GM18526 (cell line): ENCODE measurements at regions not wholly inside any gene's neighbourhood (a gene's known extent, or its start where the extent isn't known, plus 50 kb on each side); places are given as distances from the start of the nearest gene placed in this dataset.

Source experiments
- POLR2A ChIP-seq: IDR thresholded peaks from 3 replicates; pipeline ENCODE4 v1.6.1; 2011; ENCODE audit not compliant: insufficient read length; ENCODE audit errors: extremely low read depth

DNA sequence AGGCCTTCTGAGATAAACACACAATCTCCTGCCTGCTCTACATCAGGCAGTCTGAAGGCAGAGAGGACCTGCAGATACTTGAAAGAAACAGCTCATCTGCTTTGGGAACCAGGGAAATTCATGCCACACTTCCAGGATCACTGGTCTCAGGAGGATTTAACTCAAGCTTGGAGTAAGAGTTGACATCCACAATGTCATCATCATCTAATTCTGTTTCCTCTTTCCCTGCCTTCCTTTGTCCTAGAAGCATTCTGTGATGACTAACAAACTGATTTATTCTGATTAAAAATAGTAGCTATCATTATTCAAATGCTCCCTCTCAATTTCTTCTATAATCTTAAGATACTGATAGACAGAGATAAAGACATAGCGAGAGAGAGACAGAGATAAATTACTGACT lies 766.8 kb downstream of the BCL11A start:
- no peak for TF ChIP-seq POLR2A

DNA sequence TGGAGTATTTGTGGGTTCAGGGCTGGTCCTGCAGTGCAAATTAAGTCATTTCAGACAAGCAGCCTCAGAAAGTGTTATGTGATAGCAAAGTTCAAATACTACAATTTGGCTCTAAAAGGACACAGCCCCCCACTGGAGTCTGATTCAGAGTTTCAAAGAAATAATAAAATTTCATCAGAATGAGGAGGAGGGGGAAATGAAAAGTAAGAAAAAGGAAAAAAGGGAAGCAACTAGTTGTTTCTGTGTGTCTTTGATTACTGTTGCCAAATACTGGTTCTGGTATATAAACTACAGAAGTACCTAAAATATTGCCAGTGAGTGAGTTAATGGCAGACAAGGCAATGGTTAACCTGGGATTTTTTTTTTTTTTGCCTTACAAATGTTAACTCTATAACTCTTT lies 773.9 kb downstream of the BCL11A start:
- TF ChIP-seq POLR2A, result no peak

DNA sequence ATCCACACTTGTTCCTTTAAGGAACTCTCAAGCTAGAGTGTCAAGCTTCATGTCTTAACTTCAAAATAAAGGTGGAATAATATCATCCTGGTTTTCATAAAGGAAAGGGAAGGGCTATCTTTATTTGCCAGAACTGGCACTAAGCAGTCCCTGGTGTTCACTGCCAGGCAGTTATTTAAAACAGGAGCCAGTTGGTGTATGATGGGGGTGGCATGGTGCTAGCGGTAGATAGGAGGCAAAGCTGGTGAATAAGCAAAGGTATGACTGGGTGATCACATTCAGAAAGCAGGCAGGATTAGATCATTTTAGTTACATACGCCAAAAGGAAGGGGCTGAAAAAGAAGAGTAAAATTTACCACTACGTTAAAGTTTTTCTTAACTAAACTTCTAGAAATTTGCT lies 776.3 kb downstream of the BCL11A start:
- no peak for TF ChIP-seq POLR2A

DNA sequence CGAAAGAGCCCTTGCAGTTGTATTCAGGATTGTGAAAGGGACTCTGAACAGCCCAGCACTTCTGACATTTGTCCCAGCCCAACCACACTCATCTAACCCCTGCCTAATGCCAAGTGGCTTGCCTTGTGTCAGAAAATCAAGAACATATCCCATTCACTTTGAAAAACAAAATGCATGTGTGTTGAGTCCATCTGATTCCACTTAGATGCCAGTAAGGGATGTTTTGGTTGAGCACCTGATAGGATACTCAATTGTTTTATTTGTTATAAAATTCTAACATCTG lies 776.8 kb downstream of the BCL11A start:
- TF ChIP-seq POLR2A, result no peak

DNA sequence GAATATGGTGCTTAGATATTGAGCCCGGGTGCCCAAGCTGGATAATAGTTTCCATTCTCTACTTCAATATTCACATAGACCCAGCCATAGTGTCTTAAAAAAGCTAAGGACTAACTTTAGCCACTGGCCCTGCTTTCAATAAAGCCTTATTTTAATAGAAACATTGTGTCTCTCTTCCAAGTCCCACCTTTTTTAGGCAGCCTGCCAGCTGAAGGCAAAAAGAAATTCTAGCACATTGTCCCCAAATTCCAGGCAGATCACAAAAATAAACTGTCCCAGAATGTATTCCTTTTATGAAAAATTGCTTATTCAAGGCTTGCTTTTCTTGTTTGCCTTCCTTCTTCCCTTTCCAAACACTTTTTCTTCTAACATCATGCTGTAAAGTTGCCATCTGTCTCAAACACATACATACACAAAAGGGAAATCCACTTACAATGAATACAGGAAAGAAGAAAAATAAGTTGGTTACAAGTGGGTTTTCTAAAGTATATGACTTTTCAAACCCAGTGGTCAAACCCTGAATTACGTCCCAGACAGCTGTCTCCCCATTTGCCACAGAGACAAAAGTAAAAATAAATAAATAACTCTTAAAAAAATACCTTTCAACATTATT lies 778.5 kb downstream of the BCL11A start:
- no peak for TF ChIP-seq POLR2A

DNA sequence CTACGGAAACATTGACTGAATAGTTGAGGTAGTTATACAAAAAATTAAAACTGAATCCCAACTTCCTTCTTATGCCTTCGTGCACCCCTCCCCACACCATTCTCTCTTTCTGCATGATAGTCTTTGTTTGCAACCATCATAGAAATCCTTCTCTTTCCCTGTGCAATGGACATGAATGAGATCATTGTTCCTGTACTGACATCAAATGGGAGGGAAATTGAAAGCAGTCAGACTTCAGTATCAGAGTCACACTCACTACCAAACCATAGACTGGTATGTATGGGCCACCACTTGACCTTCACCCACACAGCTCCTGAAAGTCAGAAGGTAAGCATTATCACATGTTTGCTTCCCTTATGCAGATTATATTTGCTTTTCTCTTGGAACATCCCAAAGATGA lies 782.8 kb downstream of the BCL11A start:
- TF ChIP-seq POLR2A, result no peak

DNA sequence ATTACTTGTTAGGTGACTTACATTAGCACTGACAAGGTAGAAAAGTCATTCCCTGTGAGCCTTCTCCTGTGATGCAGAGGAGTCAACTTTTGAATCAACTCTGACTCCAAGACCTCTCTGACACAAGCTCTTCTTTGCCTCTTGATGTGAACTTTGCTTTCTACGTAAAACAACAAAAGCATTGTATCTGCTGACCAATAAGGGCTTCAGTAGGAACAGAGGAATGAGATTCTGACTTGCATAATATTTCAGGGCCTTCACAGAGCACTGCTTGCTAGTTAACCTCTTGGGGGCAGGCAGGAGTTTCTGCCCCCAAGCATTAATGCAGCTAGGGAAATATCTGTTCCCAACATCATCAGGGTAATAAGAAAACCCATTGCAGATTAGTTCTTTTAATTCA lies 791.5 kb downstream of the BCL11A start:
- no peak for TF ChIP-seq POLR2A

DNA sequence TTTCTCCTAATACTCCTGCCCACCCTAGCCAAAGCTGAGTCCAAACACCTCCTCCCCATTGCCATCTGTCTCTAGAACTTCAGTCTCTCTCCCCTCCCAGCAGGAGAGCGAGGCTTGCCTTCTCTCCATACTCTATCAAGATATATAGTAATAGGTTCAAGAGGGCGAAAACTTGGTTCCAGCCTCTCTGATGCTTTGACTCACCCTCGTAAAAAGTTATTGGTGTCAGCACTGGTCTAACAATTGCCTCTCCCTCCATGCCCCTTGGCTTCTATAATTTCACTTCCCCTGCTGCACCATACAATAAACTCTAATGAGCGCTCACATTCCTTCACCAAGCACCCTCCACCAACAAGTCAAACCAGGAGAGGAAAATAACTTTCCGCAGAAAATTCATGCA lies 797.3 kb downstream of the BCL11A start:
- no peak for TF ChIP-seq POLR2A

DNA sequence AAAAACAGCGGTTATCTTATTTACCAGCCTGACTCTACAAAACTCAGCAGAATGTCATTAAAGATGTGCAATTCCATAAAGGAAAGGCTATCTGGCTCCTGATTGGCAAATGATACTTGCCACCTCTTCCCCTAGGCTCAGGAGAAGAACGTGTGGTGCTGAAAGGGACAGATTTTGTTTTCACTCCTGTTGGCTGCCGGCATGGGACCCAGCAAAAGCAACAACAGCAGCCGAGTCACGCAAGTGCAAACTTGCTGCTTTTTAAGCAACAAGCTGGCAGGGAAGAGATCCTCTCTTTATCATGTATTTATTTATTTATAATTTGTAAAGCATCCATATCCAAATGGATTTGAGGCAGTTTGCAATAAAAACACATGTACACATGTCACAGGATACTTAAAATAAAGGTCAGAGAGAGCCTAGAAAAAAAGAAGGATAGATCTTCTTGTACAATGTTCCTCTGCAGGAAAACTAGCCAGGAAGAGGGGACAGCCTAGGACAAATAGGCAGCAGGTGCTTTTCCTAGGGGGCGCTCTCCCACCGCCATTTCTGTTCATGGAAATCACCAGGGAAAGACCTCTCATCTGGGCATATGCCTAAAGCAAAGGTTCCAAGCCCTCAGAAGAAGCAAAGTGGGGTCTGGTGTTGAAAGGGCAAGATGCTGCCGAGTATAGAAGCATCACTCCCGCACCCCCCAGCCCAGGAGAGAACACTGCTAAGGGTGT lies 799.3 kb downstream of the BCL11A start:
- no peak for TF ChIP-seq POLR2A

DNA sequence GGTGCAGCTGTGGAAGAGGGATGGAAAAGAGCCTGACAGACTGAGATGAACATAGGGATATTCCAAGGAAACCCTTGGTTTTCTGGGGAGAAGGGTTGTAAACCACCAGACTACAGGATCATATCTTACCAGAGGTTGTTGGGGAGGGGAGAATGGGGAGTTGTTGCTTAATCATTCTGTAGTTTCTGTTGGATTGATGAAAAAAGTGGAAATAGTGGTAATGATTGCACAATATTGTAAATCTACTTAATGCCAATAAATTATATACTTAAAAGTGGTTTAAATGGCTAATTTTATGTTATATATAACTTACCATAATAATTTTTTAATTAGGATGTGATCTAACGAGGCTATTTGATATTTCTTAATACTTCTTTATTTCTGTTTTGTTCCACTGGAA lies 800.9 kb downstream of the BCL11A start:
- no peak for TF ChIP-seq POLR2A

DNA sequence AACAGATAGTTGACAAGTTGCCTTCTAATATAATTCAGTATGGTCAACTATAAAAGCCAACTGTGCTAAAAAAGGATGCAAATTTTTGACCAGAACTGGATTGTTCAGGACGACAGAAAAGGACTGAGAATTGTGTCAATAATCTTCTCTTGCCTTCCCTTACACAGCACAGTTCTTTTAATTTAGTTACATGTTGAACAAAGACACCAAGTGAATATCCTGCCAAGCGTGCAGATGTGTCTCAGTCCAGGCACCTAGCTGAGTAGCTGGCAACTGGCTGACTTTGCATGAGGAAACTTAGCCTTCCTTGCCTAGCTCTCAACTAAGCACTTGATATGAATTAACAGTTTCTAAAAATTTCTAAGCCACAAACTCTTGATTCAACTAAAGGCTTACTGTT lies 801.4 kb downstream of the BCL11A start:
- TF ChIP-seq POLR2A, result no peak

DNA sequence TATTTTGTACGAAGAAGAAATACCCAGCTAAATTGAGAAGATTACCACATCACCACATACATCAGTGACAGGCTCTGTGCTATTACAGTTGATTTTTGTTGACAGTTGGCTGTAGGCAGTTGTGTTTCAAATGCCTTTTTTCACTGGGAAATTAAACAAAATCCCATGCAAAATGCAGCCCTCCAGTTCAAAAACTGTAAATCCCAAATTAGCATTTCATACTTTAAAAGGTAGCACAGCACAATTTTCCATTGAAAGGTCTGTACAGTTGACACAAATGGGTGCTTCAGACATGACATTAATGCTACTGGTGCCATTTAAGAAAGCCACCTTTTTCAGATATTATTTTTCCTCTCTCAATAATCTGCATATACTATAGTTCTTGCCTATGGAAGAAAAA lies 807.2 kb downstream of the BCL11A start:
- no peak for TF ChIP-seq POLR2A

DNA sequence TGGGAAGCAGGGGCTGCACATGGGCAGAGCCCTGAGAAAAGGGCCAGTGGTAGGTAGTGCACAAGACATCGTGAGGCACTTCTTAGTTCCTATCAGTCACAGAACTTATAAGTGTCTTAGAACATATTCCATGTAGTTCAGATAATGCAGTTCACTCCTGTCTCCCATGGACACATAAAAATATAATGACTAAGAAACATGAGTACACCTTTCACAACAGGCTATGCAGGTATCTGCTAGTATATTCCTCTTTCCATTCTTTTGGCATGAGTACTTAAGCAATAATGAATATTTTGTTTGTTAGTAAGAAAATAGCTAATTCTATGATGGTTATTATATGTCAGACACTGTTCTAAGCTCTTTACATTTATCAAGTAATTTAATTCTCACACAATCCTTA lies 808.4 kb downstream of the BCL11A start:
- no peak for TF ChIP-seq POLR2A

DNA sequence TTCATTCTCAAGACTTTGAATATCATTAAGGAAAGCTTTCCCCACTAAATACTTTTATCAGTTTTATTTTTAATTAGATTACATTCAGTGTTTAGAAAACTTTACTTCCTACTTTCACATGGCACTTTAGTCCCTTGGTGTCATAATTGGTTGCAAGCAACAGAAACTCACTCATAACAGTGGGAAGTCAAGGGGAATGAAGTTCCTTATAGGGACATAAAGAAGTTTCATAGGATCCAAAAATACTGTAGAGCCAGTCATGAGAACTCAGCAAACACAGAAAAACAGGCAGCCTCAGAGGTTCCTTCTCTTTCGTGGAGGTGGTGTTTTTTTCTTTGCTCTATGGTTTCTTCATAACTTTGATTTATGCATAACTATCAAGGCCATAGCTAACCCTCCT lies 809.0 kb downstream of the BCL11A start:
- no peak for TF ChIP-seq POLR2A

DNA sequence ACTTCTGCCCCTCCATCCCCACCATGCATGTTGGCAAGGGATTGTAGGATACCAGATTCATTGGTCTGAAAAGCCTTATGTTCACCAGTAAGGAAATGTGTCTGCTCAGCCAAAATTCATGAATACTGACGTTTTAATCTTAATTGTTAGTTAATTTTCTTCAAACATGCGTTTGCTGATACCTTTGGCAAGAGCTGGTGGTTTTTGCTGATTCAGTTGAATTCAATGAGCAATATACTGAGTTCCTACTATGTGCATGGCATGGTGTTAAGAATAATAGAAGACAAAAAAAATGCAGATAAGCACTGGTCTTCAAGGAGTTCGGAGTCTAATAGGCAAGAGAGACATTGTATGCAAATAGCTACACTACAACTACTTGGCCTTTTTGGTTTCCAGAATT lies 811.6 kb downstream of the BCL11A start:
- no peak for TF ChIP-seq POLR2A

DNA sequence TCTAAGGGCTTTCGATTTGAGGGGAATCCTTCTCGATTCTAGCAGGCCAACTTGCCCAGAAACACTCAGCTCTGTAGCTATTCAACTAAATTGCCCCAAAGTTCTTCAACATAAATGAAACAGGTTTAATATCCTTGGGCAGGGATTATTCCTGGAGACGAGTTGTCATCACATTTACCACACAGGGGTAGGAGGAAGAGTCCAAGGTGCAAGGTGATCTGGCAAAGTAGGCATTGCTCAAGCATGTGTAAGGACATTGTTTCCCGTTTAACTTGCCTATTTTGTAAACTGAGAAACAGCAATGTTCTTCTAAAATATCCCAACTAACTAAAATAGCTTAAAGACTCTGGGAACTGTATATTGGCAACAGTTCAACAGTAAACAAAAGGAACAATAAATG lies 814.3 kb downstream of the BCL11A start:
- no peak for TF ChIP-seq POLR2A

DNA sequence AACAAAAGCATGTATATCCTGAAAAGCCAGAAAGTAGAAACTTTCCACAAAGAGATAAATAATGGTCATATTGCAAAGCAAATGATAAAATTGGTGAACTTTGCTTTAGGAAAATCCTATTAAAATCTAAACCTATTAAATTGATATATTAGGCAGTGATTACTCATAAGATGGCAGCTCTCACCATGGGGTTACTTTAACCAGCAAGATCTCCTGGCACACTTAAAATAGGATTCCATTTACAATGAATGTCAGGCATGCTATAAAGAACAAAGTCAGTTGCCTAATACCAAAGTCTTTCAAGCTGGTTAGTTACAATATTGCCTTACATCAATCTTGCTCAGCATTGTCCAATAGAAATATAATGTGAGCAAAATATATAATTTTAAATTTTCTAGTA lies 816.2 kb downstream of the BCL11A start:
- no peak for TF ChIP-seq POLR2A
